Activated naive CD8-positive, alpha-beta T cell (primary cell): ENCODE measurements at regions not wholly inside any gene's neighbourhood (a gene's known extent, or its start where the extent isn't known, plus 50 kb on each side); places are given as distances from the start of the nearest gene placed in this dataset.

Experiments
- H3K27ac Mint-ChIP-seq: one replicate; pipeline ENCODE4 v1.8.0; 2021; ENCODE audit warnings: mixed read lengths
- H3K27me3 Mint-ChIP-seq: one replicate; pipeline ENCODE4 v1.8.0; 2021; ENCODE audit warnings: mixed read lengths
- H3K36me3 Mint-ChIP-seq: one replicate; pipeline ENCODE4 v1.8.0; 2021; ENCODE audit warnings: mixed read lengths
- H3K4me1 Mint-ChIP-seq: one replicate; pipeline ENCODE4 v1.8.0; 2021; ENCODE audit warnings: low read depth, mixed read lengths
- H3K4me3 Mint-ChIP-seq: one replicate; pipeline ENCODE4 v1.8.0; 2021; ENCODE audit warnings: mild to moderate bottlenecking, mixed read lengths
- H3K9me3 Mint-ChIP-seq: one replicate; pipeline ENCODE4 v1.8.0; 2021; ENCODE audit warnings: low read depth, mixed read lengths

GRCh38 chr14:61923348-61923747 lies 161.1 kb downstream of the SNAPC1 start:
- no peak overlapping the region for H3K27ac Mint-ChIP-seq
- H3K9me3 Mint-ChIP-seq, result no peaks in the 10 kb centered on the region
- H3K4me1 Mint-ChIP-seq, result no peaks in the 10 kb centered on the region
- H3K4me3 Mint-ChIP-seq, result no peak overlapping the region
- peaks cover 7% of the 10 kb centered on the region for H3K27me3 Mint-ChIP-seq
- H3K36me3 Mint-ChIP-seq, result no peaks in the 10 kb centered on the region

GRCh38 chr14:61925043-61925442 lies 162.8 kb downstream of the SNAPC1 start:
- Mint-ChIP-seq H3K4me3 (no peak overlapping the region), H3K27me3 (peaks cover 6% of the 10 kb centered on the region), H3K9me3 (no peaks in the 10 kb centered on the region), H3K27ac (no peak overlapping the region), H3K36me3 (no peaks in the 10 kb centered on the region), H3K4me1 (no peaks in the 10 kb centered on the region)

GRCh38 chr14:61925732-61926435 lies 163.7 kb downstream of the SNAPC1 start:
- no peak overlapping the region for H3K4me3 Mint-ChIP-seq
- no peaks in the 10 kb centered on the region for H3K36me3 Mint-ChIP-seq
- H3K4me1 Mint-ChIP-seq, result no peaks in the 10 kb centered on the region
- no peak overlapping the region for H3K27ac Mint-ChIP-seq
- no peaks in the 10 kb centered on the region for H3K9me3 Mint-ChIP-seq
- peaks cover 10% of the 10 kb centered on the region for H3K27me3 Mint-ChIP-seq

DNA sequence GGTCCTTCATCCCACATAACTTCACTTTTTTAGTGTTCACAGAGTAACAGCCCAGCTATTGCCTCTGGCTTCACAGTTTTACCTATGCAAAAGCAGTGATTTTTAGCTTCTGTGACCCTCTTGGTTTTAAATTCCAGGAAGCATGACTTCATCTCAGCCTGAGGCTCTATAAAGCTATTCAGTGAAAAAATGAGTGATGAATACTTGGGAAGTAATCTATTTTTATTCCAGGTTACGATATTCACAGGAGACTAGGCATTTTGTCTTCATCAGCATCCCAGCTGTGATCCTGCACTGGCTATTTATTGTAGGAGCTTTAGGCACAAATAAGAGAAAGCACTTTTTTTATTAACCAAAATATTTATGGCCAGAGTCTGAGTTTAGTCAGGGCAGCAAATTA lies 164.8 kb downstream of the SNAPC1 start:
- H3K27me3 Mint-ChIP-seq, result peaks cover 9% of the 10 kb centered on the region
- no peak overlapping the region for H3K4me3 Mint-ChIP-seq
- no peak overlapping the region for H3K27ac Mint-ChIP-seq
- H3K36me3 Mint-ChIP-seq, result no peaks in the 10 kb centered on the region
- H3K4me1 Mint-ChIP-seq, result no peaks in the 10 kb centered on the region
- no peaks in the 10 kb centered on the region for H3K9me3 Mint-ChIP-seq

DNA sequence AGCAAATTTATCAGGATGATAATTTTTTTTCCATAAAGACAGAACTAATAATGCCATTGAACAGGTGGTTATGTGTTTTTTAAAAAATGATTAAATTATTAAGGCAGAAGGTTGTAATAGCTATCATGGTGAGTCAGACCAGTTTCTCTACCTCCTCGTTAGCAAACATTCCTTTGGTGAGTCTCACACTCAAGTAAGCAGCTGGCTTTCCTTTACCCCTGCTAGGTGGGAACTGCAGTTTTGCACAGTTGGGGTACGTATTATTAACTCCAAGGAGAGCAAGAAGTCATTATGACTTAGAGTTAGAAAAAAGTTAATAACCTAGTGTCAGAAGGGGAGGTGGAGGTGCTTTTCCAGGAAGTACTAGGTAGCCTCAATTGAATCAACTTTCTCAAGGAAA lies 165.3 kb downstream of the SNAPC1 start:
- H3K27ac Mint-ChIP-seq, result no peak overlapping the region
- H3K27me3 Mint-ChIP-seq, result peaks cover 8% of the 10 kb centered on the region
- no peaks in the 10 kb centered on the region for H3K9me3 Mint-ChIP-seq
- H3K36me3 Mint-ChIP-seq, result no peaks in the 10 kb centered on the region
- H3K4me1 Mint-ChIP-seq, result no peaks in the 10 kb centered on the region
- H3K4me3 Mint-ChIP-seq, result no peak overlapping the region

GRCh38 chr14:61928300-61928699 lies 166.1 kb downstream of the SNAPC1 start:
- no peak overlapping the region for H3K4me3 Mint-ChIP-seq
- H3K27me3 Mint-ChIP-seq, result peaks cover 9% of the 10 kb centered on the region
- no peaks in the 10 kb centered on the region for H3K4me1 Mint-ChIP-seq
- no peak overlapping the region for H3K27ac Mint-ChIP-seq
- H3K9me3 Mint-ChIP-seq, result no peaks in the 10 kb centered on the region
- H3K36me3 Mint-ChIP-seq, result no peaks in the 10 kb centered on the region

DNA sequence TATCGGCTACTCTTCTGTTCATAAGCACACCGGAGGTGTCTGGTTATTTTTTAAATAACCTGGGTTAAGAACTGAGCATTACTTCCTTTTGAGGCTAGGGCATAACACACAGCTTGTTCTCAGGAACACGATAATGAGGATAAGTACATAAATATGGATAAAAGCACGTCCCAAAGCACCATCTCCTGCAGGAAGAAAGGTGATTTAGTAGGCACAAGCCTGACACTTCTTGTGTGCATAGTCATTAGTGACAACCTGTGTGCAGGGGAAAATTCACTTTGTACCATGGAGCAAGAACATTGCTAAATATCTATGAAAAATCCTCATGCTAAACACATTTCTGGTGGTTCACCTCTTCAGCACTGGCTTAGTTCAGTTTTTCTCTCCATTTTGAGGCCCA lies 166.5 kb downstream of the SNAPC1 start:
- Mint-ChIP-seq H3K9me3 (no peaks in the 10 kb centered on the region), H3K27me3 (peaks cover 7% of the 10 kb centered on the region), H3K27ac (no peak overlapping the region), H3K4me1 (no peaks in the 10 kb centered on the region), H3K36me3 (no peaks in the 10 kb centered on the region), H3K4me3 (no peak overlapping the region)

DNA sequence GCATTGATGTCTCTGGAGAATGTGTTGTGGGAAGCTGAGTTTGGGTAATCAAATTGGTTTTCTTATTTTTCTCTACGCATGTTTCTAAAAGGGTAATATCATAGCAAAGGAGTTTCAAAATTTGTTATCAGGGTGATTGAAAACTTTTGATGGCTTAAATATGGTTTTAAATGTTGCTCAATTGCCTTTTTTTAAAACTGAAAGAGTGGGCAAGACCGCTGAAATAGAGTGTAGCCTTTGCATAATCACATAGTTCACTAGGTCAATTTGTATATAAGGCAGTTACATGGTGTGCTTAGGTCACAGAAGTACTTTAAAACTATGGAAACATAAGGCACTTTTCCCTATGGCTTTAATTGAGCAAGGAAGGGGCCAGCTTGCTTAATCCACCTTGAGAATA lies 167.4 kb downstream of the SNAPC1 start:
- Mint-ChIP-seq H3K4me3 (no peak overlapping the region), H3K4me1 (no peaks in the 10 kb centered on the region), H3K36me3 (no peaks in the 10 kb centered on the region), H3K27me3 (peaks cover 7% of the 10 kb centered on the region), H3K9me3 (no peaks in the 10 kb centered on the region), H3K27ac (no peak overlapping the region)

DNA sequence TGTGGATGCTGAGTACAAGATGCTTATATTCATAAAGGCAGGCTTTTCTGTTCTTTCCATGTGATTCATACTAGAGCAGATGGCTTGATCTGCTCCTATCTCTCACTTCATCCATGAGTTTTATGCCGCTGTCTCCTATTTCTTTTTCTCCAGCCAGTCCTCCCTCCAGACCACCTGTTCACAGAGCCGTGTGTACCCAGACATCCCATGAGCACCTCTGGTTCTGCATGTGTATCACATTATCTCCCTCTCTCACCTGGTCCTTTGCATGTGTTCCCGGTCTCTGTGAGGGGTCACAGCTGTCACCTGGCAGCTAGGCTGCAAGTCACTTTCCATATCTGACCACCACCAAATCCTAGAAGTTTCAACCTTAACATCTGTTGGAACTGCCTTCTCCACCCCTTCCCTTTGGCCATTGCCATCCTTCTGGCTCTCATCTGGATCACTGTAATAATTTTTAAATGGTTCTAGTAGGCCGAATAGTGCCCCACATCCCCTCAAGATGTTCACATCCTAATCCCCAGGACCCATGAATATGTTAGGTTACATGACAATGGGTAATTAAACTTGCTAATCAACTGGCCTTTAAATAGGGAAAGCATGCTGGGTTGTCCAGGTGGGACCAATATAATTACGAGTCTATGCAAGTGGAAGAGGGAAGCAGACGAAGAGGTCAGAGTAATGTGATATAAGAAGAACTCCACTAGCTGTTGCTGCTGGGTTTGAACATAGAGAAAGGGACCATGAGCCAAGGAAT lies 168.1 kb downstream of the SNAPC1 start:
- Mint-ChIP-seq H3K27ac (no peak overlapping the region), H3K4me3 (no peak overlapping the region), H3K27me3 (peaks cover 9% of the 10 kb centered on the region)

GRCh38 chr14:61932974-61933373 lies 170.8 kb downstream of the SNAPC1 start:
- H3K27me3 Mint-ChIP-seq, result peaks cover 14% of the 10 kb centered on the region
- H3K4me1 Mint-ChIP-seq, result no peaks in the 10 kb centered on the region

More for the DNA sequence above, 168.1 kb downstream of the SNAPC1 start:
- no peaks in the 10 kb centered on the region for H3K4me1 Mint-ChIP-seq
- no peaks in the 10 kb centered on the region for H3K9me3 Mint-ChIP-seq
- H3K36me3 Mint-ChIP-seq, result no peaks in the 10 kb centered on the region

GRCh38 chr14:61934385-61934784 lies 172.2 kb downstream of the SNAPC1 start:
- peaks cover 15% of the 10 kb centered on the region for H3K27me3 Mint-ChIP-seq
- H3K36me3 Mint-ChIP-seq, result no peaks in the 10 kb centered on the region
- no peaks in the 10 kb centered on the region for H3K4me1 Mint-ChIP-seq
- no peaks in the 10 kb centered on the region for H3K9me3 Mint-ChIP-seq
- H3K27ac Mint-ChIP-seq, result no peak overlapping the region
- H3K4me3 Mint-ChIP-seq, result no peak overlapping the region

More at GRCh38 chr14:61932974-61933373, 170.8 kb downstream of the SNAPC1 start:
- H3K9me3 Mint-ChIP-seq, result no peaks in the 10 kb centered on the region
- H3K27ac Mint-ChIP-seq, result no peak overlapping the region
- no peaks in the 10 kb centered on the region for H3K36me3 Mint-ChIP-seq
- H3K4me3 Mint-ChIP-seq, result no peak overlapping the region

DNA sequence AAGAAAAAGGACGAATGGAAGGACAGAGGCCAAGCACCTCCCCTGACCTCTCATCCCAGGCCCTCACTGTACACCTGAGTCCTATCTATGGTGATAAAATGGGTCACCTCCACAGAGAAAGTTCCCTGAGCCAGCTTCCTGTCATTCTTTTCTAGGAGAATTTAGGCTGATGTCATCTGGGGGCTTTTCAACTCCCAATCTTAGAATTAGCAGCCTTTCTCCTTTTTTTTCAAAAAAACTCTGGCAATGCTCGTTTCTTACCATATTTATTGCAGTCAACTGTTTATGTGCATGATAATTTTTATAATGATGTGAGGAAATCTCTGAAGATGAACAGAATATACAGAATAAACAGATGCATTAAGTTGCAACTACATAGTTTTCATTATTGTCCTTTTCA lies 177.6 kb downstream of the SNAPC1 start:
- H3K9me3 Mint-ChIP-seq, result no peaks in the 10 kb centered on the region
- H3K4me3 Mint-ChIP-seq, result no peak overlapping the region
- no peaks in the 10 kb centered on the region for H3K36me3 Mint-ChIP-seq
- no peak overlapping the region for H3K27ac Mint-ChIP-seq
- peaks cover 20% of the 10 kb centered on the region for H3K27me3 Mint-ChIP-seq
- H3K4me1 Mint-ChIP-seq, result no peaks in the 10 kb centered on the region

GRCh38 chr14:61940666-61941420 lies 178.6 kb downstream of the SNAPC1 start:
- Mint-ChIP-seq H3K27me3 (peaks cover 17% of the 10 kb centered on the region), H3K27ac (no peak overlapping the region), H3K4me1 (no peaks in the 10 kb centered on the region), H3K9me3 (no peaks in the 10 kb centered on the region), H3K36me3 (no peaks in the 10 kb centered on the region), H3K4me3 (no peak overlapping the region)

- no peaks in the 10 kb centered on the region for H3K36me3 Mint-ChIP-seq
- peaks cover 15% of the 10 kb centered on the region for H3K27me3 Mint-ChIP-seq
- H3K4me3 Mint-ChIP-seq, result no peak overlapping the region
- no peaks in the 10 kb centered on the region for H3K4me1 Mint-ChIP-seq
- H3K27ac Mint-ChIP-seq, result no peak overlapping the region
- no peaks in the 10 kb centered on the region for H3K9me3 Mint-ChIP-seq
Measured at GRCh38 chr14:61941421-61942150, 179.4 kb downstream of the SNAPC1 start.

- H3K9me3 Mint-ChIP-seq, result no peaks in the 10 kb centered on the region
- H3K4me1 Mint-ChIP-seq, result no peaks in the 10 kb centered on the region
- no peaks in the 10 kb centered on the region for H3K36me3 Mint-ChIP-seq
- no peak overlapping the region for H3K27ac Mint-ChIP-seq
- peaks cover 5% of the 10 kb centered on the region for H3K27me3 Mint-ChIP-seq
- H3K4me3 Mint-ChIP-seq, result no peak overlapping the region
Measured at GRCh38 chr14:61948376-61948775, 186.2 kb downstream of the SNAPC1 start.
